GM23248 (cell line): ENCODE measurements at regions not wholly inside any gene's neighbourhood (a gene's known extent, or its start where the extent isn't known, plus 50 kb on each side); places are given as distances from the start of the nearest gene placed in this dataset.

Source experiments
- EZH2 ChIP-seq: fragments of 200-600 bp; sonication (generic); IDR thresholded peaks from 2 replicates; pipeline ENCODE4 v1.6.1; 2018; ENCODE audit warnings: antibody characterized with exemption, mild to moderate bottlenecking; ENCODE audit not compliant: insufficient read depth, poor library complexity, severe bottlenecking
- EZH2phosphoT487 ChIP-seq: fragments of 200-600 bp; sonication (generic); IDR thresholded peaks from 2 replicates; pipeline ENCODE4 v1.6.1; 2018; ENCODE audit warnings: antibody characterized with exemption, moderate library complexity, mild to moderate bottlenecking, low read depth; ENCODE audit not compliant: insufficient read depth

DNA sequence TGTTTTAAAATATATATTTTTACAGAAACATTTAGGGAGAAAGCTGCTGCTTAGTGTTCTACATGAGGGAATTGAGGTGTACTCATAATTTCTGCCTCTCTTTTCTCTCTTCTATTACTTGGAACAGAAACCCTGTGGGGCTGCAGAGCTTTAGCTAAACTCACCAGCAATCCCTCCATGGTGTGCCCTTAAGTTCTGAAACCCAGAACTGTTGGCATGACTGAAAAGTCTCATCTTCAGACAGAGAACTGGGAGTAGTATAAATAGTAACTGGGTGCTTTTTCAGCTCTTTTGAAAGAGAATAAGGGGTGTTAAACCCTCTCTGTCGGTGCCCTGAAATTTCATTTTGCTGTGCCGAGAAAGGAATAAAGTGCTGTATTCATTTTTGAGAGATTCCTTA is 294.9 kb upstream of the BOD1L1 start:
- TF ChIP-seq EZH2 = no peak
- no peak for TF ChIP-seq EZH2phosphoT487
